Breast epithelium (tissue), 4 donors: ENCODE measurements at regions not wholly inside any gene's neighbourhood (a gene's known extent, or its start where the extent isn't known, plus 50 kb on each side); places are given as distances from the start of the nearest gene placed in this dataset.

Experiments used
- DNase-seq, 2 donors: peaks; one replicate each; pipeline ENCODE4 v3.0.0-alpha.2; 2019; ENCODE audit warnings: low spot score in 2 of 2
- H3K27ac ChIP-seq, 2 donors: fragments of 200-600 bp; sonication (generic) in 1 of 2; one replicate each; pipeline ENCODE4 v1.5.1; 2016 to 2019; ENCODE audit warnings: mild to moderate bottlenecking in 1 of 2
- H3K27me3 ChIP-seq, 2 donors: fragments of 200-600 bp; sonication (generic) in 1 of 2; one replicate each; pipeline versions ENCODE4 v1.5.1 to v1.6.0; 2017 to 2019; ENCODE audit warnings: control low read depth in 1 of 2, mild to moderate bottlenecking in 1 of 2
- H3K36me3 ChIP-seq: fragments of 200-600 bp; one replicate; pipeline ENCODE4 v1.5.1; 2019
- H3K4me1 ChIP-seq, 2 donors: fragments of 200-600 bp; sonication (generic); one replicate each; pipeline ENCODE4 v1.5.1; 2016 to 2019; ENCODE audit warnings: control low read depth in 1 of 2
- H3K4me3 ChIP-seq, 3 donors: fragments of 200-600 bp; sonication (generic); 1 replicate in 2 of 3; 2 replicates in 1 of 3; pipeline ENCODE4 v1.5.1; 2016 to 2019; ENCODE audit warnings: mild to moderate bottlenecking in 3 of 3, moderate library complexity in 2 of 3
- H3K9me3 ChIP-seq, 2 donors: fragments of 200-600 bp; sonication (generic) in 1 of 2; one replicate each; pipeline ENCODE4 v1.5.1; 2016 to 2019; ENCODE audit warnings: control low read depth in 1 of 2
- POLR2A ChIP-seq: fragments of 450-650 bp; IDR thresholded peaks from one replicate; pipeline ENCODE4 v1.6.1; 2016; ENCODE audit warnings: antibody characterized with exemption, mild to moderate bottlenecking, moderate library complexity
- POLR2AphosphoS5 ChIP-seq, 3 donors: sonication (generic); formaldehyde crosslinking; IDR thresholded peaks; one replicate each; pipeline ENCODE4 v1.6.1; 2017; ENCODE audit warnings: antibody characterized with exemption in 3 of 3
- intact Hi-C: fragments of 100-400 bp; cut with DNase I; formaldehyde crosslinking; loops from one replicate; pipeline ENCODE4 v1.15.1; 2023; ENCODE audit warnings: low total_unique reads
- TF ChIP-seq, protein P1 (sequence below), 3 donors: fragments of 450-650 bp; IDR thresholded peaks; one replicate each; pipeline ENCODE4 v1.5.1; 2016 to 2017; ENCODE audit warnings: antibody characterized with exemption in 3 of 3, mild to moderate bottlenecking in 3 of 3, moderate library complexity in 3 of 3

DNA sequence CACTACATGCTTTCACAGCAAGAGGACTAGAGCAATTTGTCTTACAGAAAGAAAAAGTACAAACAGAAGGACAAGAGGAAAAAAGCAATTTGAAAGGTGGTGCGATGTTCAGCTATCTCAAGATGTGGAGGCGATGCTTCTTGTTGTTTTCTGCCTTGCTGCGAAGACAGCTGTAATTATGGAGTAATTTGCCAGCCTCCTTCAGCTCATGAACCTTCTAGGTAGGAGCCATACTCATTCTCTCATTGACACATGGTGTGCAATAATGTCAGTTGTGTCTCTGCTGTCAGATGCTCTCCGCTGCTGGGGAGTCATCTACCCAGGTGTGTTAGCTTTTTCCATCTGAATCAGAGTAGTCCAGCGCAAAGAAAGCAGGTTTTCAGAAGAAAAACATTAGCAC lies 424.5 kb downstream of the NR2F1-AS1 start:
- no peak for TF ChIP-seq POLR2AphosphoS5 (IDR thresholded peaks at IDR 0.05)
- no peak for TF ChIP-seq POLR2A
- TF ChIP-seq, protein P1, sequence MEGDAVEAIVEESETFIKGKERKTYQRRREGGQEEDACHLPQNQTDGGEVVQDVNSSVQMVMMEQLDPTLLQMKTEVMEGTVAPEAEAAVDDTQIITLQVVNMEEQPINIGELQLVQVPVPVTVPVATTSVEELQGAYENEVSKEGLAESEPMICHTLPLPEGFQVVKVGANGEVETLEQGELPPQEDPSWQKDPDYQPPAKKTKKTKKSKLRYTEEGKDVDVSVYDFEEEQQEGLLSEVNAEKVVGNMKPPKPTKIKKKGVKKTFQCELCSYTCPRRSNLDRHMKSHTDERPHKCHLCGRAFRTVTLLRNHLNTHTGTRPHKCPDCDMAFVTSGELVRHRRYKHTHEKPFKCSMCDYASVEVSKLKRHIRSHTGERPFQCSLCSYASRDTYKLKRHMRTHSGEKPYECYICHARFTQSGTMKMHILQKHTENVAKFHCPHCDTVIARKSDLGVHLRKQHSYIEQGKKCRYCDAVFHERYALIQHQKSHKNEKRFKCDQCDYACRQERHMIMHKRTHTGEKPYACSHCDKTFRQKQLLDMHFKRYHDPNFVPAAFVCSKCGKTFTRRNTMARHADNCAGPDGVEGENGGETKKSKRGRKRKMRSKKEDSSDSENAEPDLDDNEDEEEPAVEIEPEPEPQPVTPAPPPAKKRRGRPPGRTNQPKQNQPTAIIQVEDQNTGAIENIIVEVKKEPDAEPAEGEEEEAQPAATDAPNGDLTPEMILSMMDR (IDR thresholded peaks at IDR 0.05), result no peak
- Histone ChIP-seq H3K36me3 (no peaks in the 10 kb centered on the region), H3K4me3 (no peak overlapping the region), H3K27ac (no peak overlapping the region), H3K27me3 (no peaks in the 10 kb centered on the region), H3K9me3 (no peaks in the 10 kb centered on the region), H3K4me1 (no peaks in the 10 kb centered on the region)
- intact Hi-C loops, result no loop called here
- no peak for DNase-seq

DNA sequence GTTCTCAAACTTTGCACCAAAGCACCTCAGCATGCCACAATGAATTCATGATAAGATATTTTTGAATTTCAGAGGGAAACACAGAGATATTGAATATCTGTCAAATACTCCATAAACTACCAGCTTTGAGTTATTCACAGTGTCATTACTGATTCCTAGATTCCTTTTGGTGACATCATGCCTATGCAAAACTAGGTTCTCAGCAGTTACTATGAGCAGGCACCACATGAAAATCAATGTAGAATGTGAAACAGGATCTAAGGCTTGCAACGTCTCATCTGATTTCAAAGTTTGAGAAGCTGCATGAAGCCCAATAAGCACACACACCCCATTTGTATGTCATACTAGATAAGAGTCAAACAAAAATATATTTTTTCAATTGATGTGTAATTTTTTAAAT lies 426.5 kb downstream of the NR2F1-AS1 start:
- no peaks in the 10 kb centered on the region for H3K36me3 ChIP-seq
- TF ChIP-seq POLR2AphosphoS5 (IDR thresholded peaks at IDR 0.05), result no peak
- no peak for TF ChIP-seq POLR2A
- no peaks in the 10 kb centered on the region for H3K9me3 ChIP-seq
- H3K27me3 ChIP-seq, result no peaks in the 10 kb centered on the region
- H3K27ac ChIP-seq, result no peak overlapping the region
- H3K4me3 ChIP-seq, result no peak overlapping the region
- H3K4me1 ChIP-seq, result no peaks in the 10 kb centered on the region
- intact Hi-C loops, result no loop called here
- DNase-seq, result no peak

DNA sequence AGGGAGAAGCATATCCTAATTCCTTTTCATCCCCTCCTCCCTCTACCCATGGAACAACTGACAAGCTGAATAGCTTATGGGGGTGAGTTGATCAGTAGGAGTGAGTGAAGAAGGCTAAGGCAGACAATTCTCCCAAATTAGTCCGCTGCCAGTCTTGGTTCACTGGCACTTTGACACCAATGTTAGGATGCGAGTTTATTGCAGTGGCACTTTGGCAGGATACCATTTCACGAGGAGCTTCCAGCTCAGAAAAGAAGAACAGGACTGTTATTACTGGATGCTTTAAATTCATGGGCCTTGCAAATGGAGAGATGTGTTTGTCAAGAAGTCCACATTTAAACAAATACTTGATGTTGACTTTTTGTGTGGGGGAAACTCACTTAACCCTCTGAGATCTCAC lies 427.6 kb downstream of the NR2F1-AS1 start:
- intact Hi-C loops, result no loop called here

DNA sequence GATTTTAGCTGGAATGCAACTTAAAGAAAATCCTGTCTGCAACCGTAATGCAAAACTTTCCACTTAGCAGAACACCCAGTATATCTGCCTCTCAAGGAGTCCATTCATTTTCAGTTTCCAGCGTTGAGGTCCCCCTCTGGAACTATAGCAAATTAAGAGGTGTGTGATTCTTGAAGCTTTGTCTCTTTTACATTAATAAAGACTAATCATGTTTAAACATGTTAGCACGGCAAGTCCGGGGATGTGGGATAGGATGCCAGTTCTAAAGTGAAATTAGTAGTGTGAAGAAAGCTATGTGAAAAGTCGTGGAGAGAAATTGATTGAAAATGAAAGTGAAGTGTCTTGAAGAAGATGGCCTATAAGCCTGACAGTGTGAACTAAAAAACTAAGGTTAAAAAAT lies 429.1 kb downstream of the NR2F1-AS1 start:
- intact Hi-C loops, result no loop called here
- H3K27ac ChIP-seq, result no peak overlapping the region

More for the DNA sequence above, 427.6 kb downstream of the NR2F1-AS1 start:
- H3K36me3 ChIP-seq, result no peaks in the 10 kb centered on the region
- no peak for DNase-seq
- no peaks in the 10 kb centered on the region for H3K27me3 ChIP-seq
- no peak overlapping the region for H3K27ac ChIP-seq
- H3K9me3 ChIP-seq, result no peaks in the 10 kb centered on the region
- no peaks in the 10 kb centered on the region for H3K4me1 ChIP-seq
- TF ChIP-seq POLR2AphosphoS5 (IDR thresholded peaks at IDR 0.05) (no peak), POLR2A (no peak)
- TF ChIP-seq, protein P1 (IDR thresholded peaks at IDR 0.05), result no peak
- H3K4me3 ChIP-seq, result no peak overlapping the region

DNA sequence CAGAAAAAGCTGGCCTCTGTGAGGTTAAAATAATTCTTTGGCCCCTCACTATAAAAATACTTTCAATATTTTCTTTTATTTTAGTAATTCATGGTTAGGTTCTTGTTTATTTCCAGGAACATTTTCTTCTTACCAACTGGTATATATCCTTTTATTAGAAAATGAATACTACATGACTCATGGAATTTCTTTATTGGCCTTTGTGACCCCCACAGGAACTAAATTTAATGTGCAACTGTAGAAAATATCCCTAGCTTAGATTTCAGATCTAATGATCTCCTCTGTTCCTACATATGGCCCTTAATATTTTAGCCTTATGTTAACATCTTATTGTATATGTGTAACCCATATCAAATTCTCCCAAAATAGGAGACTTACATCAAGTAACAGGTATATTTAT lies 429.9 kb downstream of the NR2F1-AS1 start:
- H3K9me3 ChIP-seq, result no peaks in the 10 kb centered on the region
- no peaks in the 10 kb centered on the region for H3K4me1 ChIP-seq
- TF ChIP-seq, protein P1 (IDR thresholded peaks at IDR 0.05), result no peak
- DNase-seq, result no peak
- no peak overlapping the region for H3K4me3 ChIP-seq
- intact Hi-C loops, result no loop called here
- H3K27ac ChIP-seq, result no peak overlapping the region
- no peaks in the 10 kb centered on the region for H3K36me3 ChIP-seq
- no peaks in the 10 kb centered on the region for H3K27me3 ChIP-seq

More for the DNA sequence above, 429.1 kb downstream of the NR2F1-AS1 start:
- no peak for DNase-seq
- Histone ChIP-seq H3K4me1 (no peaks in the 10 kb centered on the region), H3K36me3 (no peaks in the 10 kb centered on the region), H3K9me3 (no peaks in the 10 kb centered on the region), H3K27me3 (no peaks in the 10 kb centered on the region), H3K4me3 (peak overlapping the region in 1 of 3 donors; percentile 44)
- TF ChIP-seq POLR2AphosphoS5 (IDR thresholded peaks at IDR 0.05) (no peak), POLR2A (no peak)
- TF ChIP-seq, protein P1 (IDR thresholded peaks at IDR 0.05), result no peak
